ENCODE measurements at regions not wholly inside any gene's neighbourhood (a gene's known extent, or its start where the extent isn't known, plus 50 kb on each side); places are given as distances from the start of the nearest gene placed in this dataset.

DNA sequence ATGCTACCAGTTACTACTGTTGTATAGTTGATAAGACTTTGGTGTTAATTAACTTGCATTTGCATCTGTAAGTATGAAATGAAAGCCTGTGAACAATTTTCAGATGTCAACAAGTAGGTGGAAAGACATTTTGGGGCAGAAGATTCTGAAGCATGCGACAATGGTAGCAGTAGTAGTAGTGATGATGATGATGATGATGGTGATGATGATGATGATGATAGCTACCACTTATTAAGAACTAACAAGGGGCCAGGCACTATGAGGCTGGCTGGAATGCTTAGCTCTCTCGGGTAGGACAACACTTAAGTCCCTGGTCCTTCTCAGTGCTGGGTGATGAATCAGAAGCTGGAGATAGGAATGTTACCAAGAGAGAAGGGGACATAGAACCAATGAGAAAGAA lies 333.4 kb upstream of the IL12A start:
- Mint-ChIP-seq H3K9me3 (ENCODE audit: unreplicated experiment) (no peaks in the 10 kb centered on the region), H3K27me3 (ENCODE audit: insufficient read depth, unreplicated experiment) (no peaks in the 10 kb centered on the region), H3K4me1 (ENCODE audit: low read depth, unreplicated experiment) (peaks cover 7% of the 10 kb centered on the region), H3K4me3 (ENCODE audit: unreplicated experiment) (no peak overlapping the region), H3K27ac (ENCODE audit: unreplicated experiment) (no peak overlapping the region), H3K36me3 (ENCODE audit: insufficient read depth, unreplicated experiment) (peaks cover 4% of the 10 kb centered on the region)
- Histone ChIP-seq H3K4me3 (ENCODE audit: low read depth, low read length) (no peak overlapping the region), H3K36me3 (ENCODE audit: control insufficient read depth, insufficient read depth, low read length) (no peaks in the 10 kb centered on the region), H3K27me3 (replicated peaks; ENCODE audit: control insufficient read depth, insufficient read depth, low read length) (no peaks in the 10 kb centered on the region), H3K4me1 (0 out of 2 replicates have a peak, but pooled peaks cover 7% of the 10 kb centered on the region), H3K9me3 (no peaks in the 10 kb centered on the region)
- no peak for DNase-seq
- ChIA-PET POLR2A (no interaction called here), CTCF (no interaction called here)
- intact Hi-C loops (cut with micrococcal nuclease; ENCODE audit: unreplicated experiment): no loop called here
- no TSS peak for BruUV-seq (replicated peaks)
- TF ChIP-seq, protein P1, sequence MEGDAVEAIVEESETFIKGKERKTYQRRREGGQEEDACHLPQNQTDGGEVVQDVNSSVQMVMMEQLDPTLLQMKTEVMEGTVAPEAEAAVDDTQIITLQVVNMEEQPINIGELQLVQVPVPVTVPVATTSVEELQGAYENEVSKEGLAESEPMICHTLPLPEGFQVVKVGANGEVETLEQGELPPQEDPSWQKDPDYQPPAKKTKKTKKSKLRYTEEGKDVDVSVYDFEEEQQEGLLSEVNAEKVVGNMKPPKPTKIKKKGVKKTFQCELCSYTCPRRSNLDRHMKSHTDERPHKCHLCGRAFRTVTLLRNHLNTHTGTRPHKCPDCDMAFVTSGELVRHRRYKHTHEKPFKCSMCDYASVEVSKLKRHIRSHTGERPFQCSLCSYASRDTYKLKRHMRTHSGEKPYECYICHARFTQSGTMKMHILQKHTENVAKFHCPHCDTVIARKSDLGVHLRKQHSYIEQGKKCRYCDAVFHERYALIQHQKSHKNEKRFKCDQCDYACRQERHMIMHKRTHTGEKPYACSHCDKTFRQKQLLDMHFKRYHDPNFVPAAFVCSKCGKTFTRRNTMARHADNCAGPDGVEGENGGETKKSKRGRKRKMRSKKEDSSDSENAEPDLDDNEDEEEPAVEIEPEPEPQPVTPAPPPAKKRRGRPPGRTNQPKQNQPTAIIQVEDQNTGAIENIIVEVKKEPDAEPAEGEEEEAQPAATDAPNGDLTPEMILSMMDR (IDR thresholded peaks at IDR 0.05; ENCODE audit: insufficient read depth in 1 of 2, low read depth in 1 of 2, low read length in 1 of 2, severe bottlenecking in 1 of 2, unreplicated experiment in 1 of 2): no peak

DNA sequence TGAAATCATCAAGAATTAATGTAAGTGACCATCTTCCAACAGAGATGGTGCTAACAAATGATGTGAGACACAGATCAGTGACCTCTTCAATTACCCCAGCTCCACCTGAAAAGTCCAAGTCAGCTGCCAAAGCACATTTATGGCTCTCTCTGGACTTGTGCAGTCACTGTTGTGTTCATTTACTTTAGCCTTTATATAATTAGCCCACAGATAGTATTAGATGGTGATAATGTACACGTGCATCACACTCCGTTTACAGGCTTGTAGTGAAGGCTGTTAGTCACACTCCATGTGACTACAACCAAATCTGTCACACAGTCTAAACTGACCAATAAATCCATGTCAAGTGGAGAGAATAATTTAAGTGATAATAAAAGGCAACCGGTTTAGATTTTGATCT lies 331.5 kb upstream of the IL12A start:
- Mint-ChIP-seq H3K4me3 (ENCODE audit: unreplicated experiment) (no peak overlapping the region), H3K36me3 (ENCODE audit: insufficient read depth, unreplicated experiment) (peaks cover 4% of the 10 kb centered on the region), H3K27me3 (ENCODE audit: insufficient read depth, unreplicated experiment) (no peaks in the 10 kb centered on the region), H3K9me3 (ENCODE audit: unreplicated experiment) (peaks cover 9% of the 10 kb centered on the region), H3K4me1 (ENCODE audit: low read depth, unreplicated experiment) (peaks cover 6% of the 10 kb centered on the region), H3K27ac (ENCODE audit: unreplicated experiment) (no peak overlapping the region)
- Histone ChIP-seq H3K4me3 (ENCODE audit: low read depth, low read length) (no peak overlapping the region), H3K36me3 (ENCODE audit: control insufficient read depth, insufficient read depth, low read length) (no peaks in the 10 kb centered on the region), H3K9me3 (peaks cover 3% of the 10 kb centered on the region; the same call in 1 of the 2 replicates), H3K27me3 (replicated peaks; ENCODE audit: control insufficient read depth, insufficient read depth, low read length) (no peaks in the 10 kb centered on the region), H3K4me1 (no peaks in the 10 kb centered on the region)
- ChIA-PET POLR2A (no interaction called here), CTCF (no interaction called here)
- no peak for DNase-seq
- BruUV-seq (replicated peaks): no TSS peak
- TF ChIP-seq, protein P1 (IDR thresholded peaks at IDR 0.05; ENCODE audit: insufficient read depth in 1 of 2, low read depth in 1 of 2, low read length in 1 of 2, severe bottlenecking in 1 of 2, unreplicated experiment in 1 of 2): no peak
- intact Hi-C loops (cut with micrococcal nuclease; ENCODE audit: unreplicated experiment): no loop called here

- Histone ChIP-seq H3K36me3 (ENCODE audit: control insufficient read depth, insufficient read depth, low read length) (no peaks in the 10 kb centered on the region), H3K27me3 (replicated peaks; ENCODE audit: control insufficient read depth, insufficient read depth, low read length) (no peaks in the 10 kb centered on the region), H3K9me3 (peaks cover 8% of the 10 kb centered on the region; the same call in 1 of the 2 replicates), H3K4me1 (no peaks in the 10 kb centered on the region), H3K4me3 (ENCODE audit: low read depth, low read length) (no peak overlapping the region)
- H3K4me3 Mint-ChIP-seq (ENCODE audit: unreplicated experiment): no peak overlapping the region
- ChIA-PET POLR2A (no interaction called here), CTCF (no interaction called here)
- H3K27me3 Mint-ChIP-seq (ENCODE audit: insufficient read depth, unreplicated experiment): no peaks in the 10 kb centered on the region
- intact Hi-C loops (cut with micrococcal nuclease; ENCODE audit: unreplicated experiment): no loop called here
- peaks cover 2% of the 10 kb centered on the region for H3K4me1 Mint-ChIP-seq (ENCODE audit: low read depth, unreplicated experiment)
- no TSS peak for BruUV-seq (replicated peaks)
- H3K9me3 Mint-ChIP-seq (ENCODE audit: unreplicated experiment): peaks cover 12% of the 10 kb centered on the region
- no peak overlapping the region for H3K27ac Mint-ChIP-seq (ENCODE audit: unreplicated experiment)
- TF ChIP-seq, protein P1 (IDR thresholded peaks at IDR 0.05; ENCODE audit: insufficient read depth in 1 of 2, low read depth in 1 of 2, low read length in 1 of 2, severe bottlenecking in 1 of 2, unreplicated experiment in 1 of 2): no peak
- no peak for DNase-seq
- H3K36me3 Mint-ChIP-seq (ENCODE audit: insufficient read depth, unreplicated experiment): peaks cover 4% of the 10 kb centered on the region
Observed at GRCh38 chr3:159657629-159658028, 331.0 kb upstream of the IL12A start.
